Suprapubic skin (tissue), 4 donors: ENCODE measurements at regions not wholly inside any gene's neighbourhood (a gene's known extent, or its start where the extent isn't known, plus 50 kb on each side); places are given as distances from the start of the nearest gene placed in this dataset.

ENCODE experiments used
- DNase-seq, 2 donors: peaks; one replicate each; pipeline ENCODE4 v3.0.0-alpha.2; 2019; ENCODE audit warnings: low spot score in 2 of 2
- H3K27ac ChIP-seq: fragments of 200-600 bp; sonication (generic); one replicate; pipeline ENCODE4 v1.5.1; 2019
- H3K27me3 ChIP-seq: fragments of 200-600 bp; sonication (generic); one replicate; pipeline ENCODE4 v1.5.1; 2019
- H3K36me3 ChIP-seq: fragments of 200-600 bp; sonication (generic); one replicate; pipeline ENCODE4 v1.5.1; 2019
- H3K4me1 ChIP-seq: fragments of 200-600 bp; sonication (generic); one replicate; pipeline ENCODE4 v1.5.1; 2019
- H3K4me3 ChIP-seq: fragments of 200-600 bp; sonication (generic); one replicate; pipeline ENCODE4 v1.5.1; 2019; ENCODE audit warnings: mild to moderate bottlenecking
- H3K9me3 ChIP-seq: fragments of 200-600 bp; sonication (generic); one replicate; pipeline ENCODE4 v1.5.1; 2019
- CTCF ChIP-seq, 2 donors: fragments of 200-600 bp in 1 of 2; fragments of 450-650 bp in 1 of 2; sonication (generic) in 1 of 2; IDR thresholded peaks; one replicate each; pipeline ENCODE4 v1.5.1; 2016 to 2019; ENCODE audit warnings: antibody characterized with exemption in 2 of 2, mild to moderate bottlenecking in 1 of 2, moderate library complexity in 1 of 2
- EP300 ChIP-seq: sonication (generic); formaldehyde crosslinking; IDR thresholded peaks from one replicate; pipeline ENCODE4 v1.6.1; 2017; ENCODE audit warnings: antibody characterized with exemption
- POLR2A ChIP-seq, 2 donors: fragments of 450-650 bp; IDR thresholded peaks; one replicate each; pipeline ENCODE4 v1.6.1; 2017; ENCODE audit warnings: antibody characterized with exemption in 2 of 2, mild to moderate bottlenecking in 2 of 2, moderate library complexity in 2 of 2
- POLR2AphosphoS5 ChIP-seq, 3 donors: sonication (generic); formaldehyde crosslinking; IDR thresholded peaks; one replicate each; pipeline ENCODE4 v1.6.1; 2017; ENCODE audit warnings: antibody characterized with exemption in 3 of 3
- WGBS: methylation state at CpG from one replicate; pipeline ENCODE4 v1.1.5; 2018; 5-methylcytosine and 5-hydroxymethylcytosine counted together

- H3K9me3 ChIP-seq: peaks cover 5% of the 10 kb centered on the region
- no peak overlapping the region for H3K27ac ChIP-seq
- no peak overlapping the region for H3K4me3 ChIP-seq
- no peak for TF ChIP-seq CTCF (IDR thresholded peaks at IDR 0.05)
- no peak for TF ChIP-seq POLR2A (IDR thresholded peaks at IDR 0.05)
- TF ChIP-seq EP300: no peak
- no peak for TF ChIP-seq POLR2AphosphoS5 (IDR thresholded peaks at IDR 0.05)
- H3K27me3 ChIP-seq: no peaks in the 10 kb centered on the region
- H3K36me3 ChIP-seq: no peaks in the 10 kb centered on the region
- no peaks in the 10 kb centered on the region for H3K4me1 ChIP-seq
- WGBS: 100% methylated on average over 1 of the region's 1 CpG
- DNase-seq: no peak
These were observed 224.7 kb downstream of the MFSD1 start for GRCh38 chr3:159026510-159026909.

- no peak for DNase-seq
- H3K27me3 ChIP-seq: no peaks in the 10 kb centered on the region
- no peaks in the 10 kb centered on the region for H3K36me3 ChIP-seq
- no peak overlapping the region for H3K4me3 ChIP-seq
- H3K4me1 ChIP-seq: no peaks in the 10 kb centered on the region
- no peak overlapping the region for H3K27ac ChIP-seq
- no peaks in the 10 kb centered on the region for H3K9me3 ChIP-seq
- 87% methylated on average over 1 of the region's 1 CpG for WGBS
- TF ChIP-seq CTCF (IDR thresholded peaks at IDR 0.05): no peak
- no peak for TF ChIP-seq EP300
- no peak for TF ChIP-seq POLR2AphosphoS5 (IDR thresholded peaks at IDR 0.05)
- no peak for TF ChIP-seq POLR2A (IDR thresholded peaks at IDR 0.05)
These were observed 226.9 kb downstream of the MFSD1 start for GRCh38 chr3:159028706-159029105.

GRCh38 chr3:159029306-159030026 is 227.6 kb downstream of the MFSD1 start:
- no peak for TF ChIP-seq CTCF (IDR thresholded peaks at IDR 0.05)
- no peak for TF ChIP-seq EP300
- no peak for TF ChIP-seq POLR2AphosphoS5 (IDR thresholded peaks at IDR 0.05)
- TF ChIP-seq POLR2A (IDR thresholded peaks at IDR 0.05): no peak
- Histone ChIP-seq H3K4me3 (no peak overlapping the region), H3K9me3 (no peaks in the 10 kb centered on the region), H3K27ac (no peak overlapping the region), H3K4me1 (no peaks in the 10 kb centered on the region), H3K27me3 (no peaks in the 10 kb centered on the region), H3K36me3 (no peaks in the 10 kb centered on the region)
- WGBS: 89% methylated on average over 3 of the region's 3 CpGs
- no peak for DNase-seq

- Histone ChIP-seq H3K9me3 (no peaks in the 10 kb centered on the region), H3K36me3 (no peaks in the 10 kb centered on the region), H3K27ac (no peak overlapping the region), H3K27me3 (no peaks in the 10 kb centered on the region), H3K4me3 (no peak overlapping the region), H3K4me1 (no peaks in the 10 kb centered on the region)
- TF ChIP-seq CTCF (IDR thresholded peaks at IDR 0.05) (no peak), POLR2AphosphoS5 (IDR thresholded peaks at IDR 0.05) (no peak), EP300 (no peak), POLR2A (IDR thresholded peaks at IDR 0.05) (no peak)
- DNase-seq: no peak
- WGBS: 55% methylated on average over 1 of the region's 1 CpG
These were observed 228.3 kb downstream of the MFSD1 start for GRCh38 chr3:159030138-159030670.

- 67% methylated on average over 6 of the region's 6 CpGs for WGBS
- TF ChIP-seq POLR2AphosphoS5 (IDR thresholded peaks at IDR 0.05): no peak
- TF ChIP-seq POLR2A (IDR thresholded peaks at IDR 0.05): no peak
- TF ChIP-seq CTCF (IDR thresholded peaks at IDR 0.05): no peak
- no peak for TF ChIP-seq EP300
- no peaks in the 10 kb centered on the region for H3K36me3 ChIP-seq
These were observed 229.2 kb downstream of the MFSD1 start for GRCh38 chr3:159030886-159031679.

More at GRCh38 chr3:159030886-159031679, 229.2 kb downstream of the MFSD1 start:
- no peaks in the 10 kb centered on the region for H3K9me3 ChIP-seq
- DNase-seq: no peak
- no peaks in the 10 kb centered on the region for H3K27me3 ChIP-seq
- no peak overlapping the region for H3K27ac ChIP-seq
- H3K4me3 ChIP-seq: no peak overlapping the region
- no peaks in the 10 kb centered on the region for H3K4me1 ChIP-seq
